Frontal cortex (tissue), 3 donors: ENCODE measurements at regions not wholly inside any gene's neighbourhood (a gene's known extent, or its start where the extent isn't known, plus 50 kb on each side); places are given as distances from the start of the nearest gene placed in this dataset.

ENCODE experiments used
- DNase-seq, 2 donors: peaks; one replicate each; pipeline ENCODE4 v3.0.0; 2012; ENCODE audit warnings: low spot score in 2 of 2
- FAIRE-seq: peaks from 2 replicates; lab custom pipeline; 2012; peaks lifted over from hg19 to GRCh38; lab: Jason Lieb, UNC
- donor health status: control.
- donor health status: control.
- donor health status: control.

GRCh38 chr16:54405478-54405877 lies 118.9 kb upstream of the IRX3 start:
- FAIRE-seq = no peak

GRCh38 chr16:54403580-54403979 lies 117.0 kb upstream of the IRX3 start:
- no peak for FAIRE-seq
- DNase-seq = no peak

More at GRCh38 chr16:54405478-54405877, 118.9 kb upstream of the IRX3 start:
- no peak for DNase-seq

DNA sequence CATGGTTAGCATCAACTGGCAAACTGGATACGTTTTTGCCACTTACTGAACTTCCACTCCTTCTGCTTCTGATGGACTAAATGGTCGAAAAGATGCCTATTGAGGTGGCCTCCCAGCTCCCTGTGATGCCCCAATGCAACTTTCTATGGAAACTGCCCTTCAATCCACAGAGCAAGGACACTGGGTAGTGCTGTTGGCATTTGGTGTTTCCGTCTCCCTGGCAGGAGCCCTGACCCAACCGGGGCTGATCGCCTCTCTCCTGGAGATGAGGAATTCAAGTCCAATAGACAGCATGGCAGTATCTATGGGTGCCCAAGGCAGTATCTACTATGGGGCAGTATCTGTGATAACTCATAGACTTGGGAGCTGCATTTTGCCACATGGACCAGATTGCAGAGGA lies 116.3 kb upstream of the IRX3 start:
- no peak for FAIRE-seq
- no peak for DNase-seq

DNA sequence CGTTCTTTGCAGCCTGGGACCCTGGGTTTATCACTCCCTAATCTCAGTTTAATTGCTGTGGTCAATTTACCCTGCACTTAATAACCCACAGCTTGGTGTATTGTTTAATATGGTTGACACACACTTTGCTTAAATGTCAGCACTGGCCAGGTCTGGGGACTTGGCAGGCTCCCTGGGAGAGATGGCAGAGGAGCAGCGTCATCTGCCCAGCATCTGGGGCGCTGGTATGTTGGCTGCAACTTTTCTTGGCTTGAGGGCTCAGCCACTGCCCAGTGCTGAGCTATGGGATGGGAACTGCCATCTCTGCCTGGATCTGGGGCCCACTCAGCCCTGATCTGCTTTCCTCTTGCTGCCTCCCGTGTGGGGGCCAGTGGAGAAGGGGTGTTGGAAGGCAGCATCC lies 115.7 kb upstream of the IRX3 start:
- DNase-seq (no peak), FAIRE-seq (no peak)

DNA sequence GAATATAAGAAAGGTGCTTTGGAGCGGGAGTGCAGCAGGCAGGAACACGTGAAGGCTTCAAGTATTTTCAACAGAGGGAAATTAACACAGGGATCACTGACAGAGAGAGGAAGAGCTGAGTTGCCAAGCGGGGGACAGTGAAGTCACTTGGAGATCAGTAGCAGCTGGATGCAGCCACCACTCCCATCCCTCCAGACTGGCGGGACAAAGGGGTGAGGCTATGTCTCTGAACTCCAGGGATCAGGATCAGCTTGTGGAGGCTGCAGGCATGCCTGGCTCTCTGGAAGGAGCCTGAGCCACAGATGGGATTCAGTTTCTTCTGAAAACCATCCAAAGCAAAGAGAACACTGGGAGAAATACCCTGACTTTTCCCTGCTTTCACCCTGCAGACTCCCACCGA lies 113.7 kb upstream of the IRX3 start:
- DNase-seq = no peak
- no peak for FAIRE-seq

DNA sequence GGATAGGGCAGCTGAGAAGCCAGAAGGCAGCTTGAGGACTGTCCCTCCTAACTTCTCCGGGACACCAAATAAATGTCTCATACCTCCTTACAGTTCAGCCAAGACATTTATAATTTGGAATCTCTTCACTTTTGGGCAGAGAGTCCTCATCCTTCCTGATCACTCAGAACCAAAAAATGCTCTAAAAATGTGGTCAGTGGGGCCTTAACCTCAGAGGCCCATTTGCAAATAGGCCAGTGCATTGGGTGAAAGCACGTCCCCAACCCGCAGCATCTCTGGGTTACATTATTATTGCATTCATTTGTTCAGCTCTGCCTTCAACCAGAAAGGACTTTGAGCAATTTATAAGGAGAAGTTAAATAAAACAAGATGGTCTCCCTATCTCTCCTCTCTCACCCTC lies 112.4 kb upstream of the IRX3 start:
- no peak for FAIRE-seq

DNA sequence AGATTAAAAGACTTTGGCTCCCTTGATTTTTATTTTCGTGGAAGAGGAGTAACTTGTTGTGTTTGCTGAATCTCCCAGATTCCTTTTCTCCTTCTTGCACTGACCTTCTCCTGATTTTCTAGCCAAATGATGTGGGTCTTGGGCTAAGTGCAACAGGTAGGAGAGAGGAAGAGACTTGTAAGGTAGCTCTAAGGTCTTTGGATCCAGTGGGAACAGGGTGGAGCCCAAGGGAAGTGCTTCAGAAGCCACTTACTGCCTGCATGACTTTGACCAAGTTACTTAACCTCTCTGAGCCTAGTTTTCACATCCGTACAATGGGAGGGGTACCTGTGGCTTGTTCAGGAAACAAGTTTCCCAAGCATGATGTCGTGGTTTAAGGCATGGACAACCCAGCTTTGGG lies 111.3 kb upstream of the IRX3 start:
- no peak for DNase-seq
- FAIRE-seq = no peak

More for the DNA sequence above, 112.4 kb upstream of the IRX3 start:
- no peak for DNase-seq

DNA sequence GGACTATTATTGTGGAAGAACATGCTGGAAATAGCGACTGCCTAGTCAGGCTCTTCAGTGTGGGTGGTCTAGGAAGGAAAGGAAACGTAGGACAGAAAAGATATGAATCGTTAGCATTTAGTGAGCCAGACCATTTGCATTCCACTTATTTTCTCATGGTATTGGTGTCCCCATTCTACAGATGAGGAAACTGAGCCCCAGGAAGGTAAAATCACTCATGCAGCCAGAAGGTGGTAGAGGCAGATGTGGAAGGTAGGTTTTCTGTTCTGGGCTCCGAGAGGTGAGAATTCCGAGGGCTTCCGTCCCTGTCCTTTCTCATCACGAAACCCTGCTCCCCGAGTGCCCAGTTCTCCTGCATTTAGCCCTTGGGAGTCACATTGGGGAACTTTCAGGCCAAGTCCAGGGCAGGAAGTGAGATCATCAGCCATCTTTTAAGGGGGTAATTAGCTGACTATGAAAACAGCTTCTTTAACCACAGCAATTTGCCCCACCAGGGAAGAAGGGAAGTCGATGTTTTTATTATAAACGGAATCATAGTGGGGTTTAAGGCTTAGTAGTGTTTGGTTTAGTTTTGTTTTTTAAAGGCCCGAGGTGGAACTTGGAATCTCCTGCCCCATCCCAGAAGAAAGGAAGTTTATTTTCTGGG lies 110.7 kb upstream of the IRX3 start:
- DNase-seq = no peak
- FAIRE-seq = no peak

- DNase-seq (no peak), FAIRE-seq (no peak)
Observed at GRCh38 chr16:54389836-54390494, 103.4 kb upstream of the IRX3 start.

- DNase-seq (no peak), FAIRE-seq (no peak)
Observed at GRCh38 chr16:54385141-54385540, 98.6 kb upstream of the IRX3 start.

DNA sequence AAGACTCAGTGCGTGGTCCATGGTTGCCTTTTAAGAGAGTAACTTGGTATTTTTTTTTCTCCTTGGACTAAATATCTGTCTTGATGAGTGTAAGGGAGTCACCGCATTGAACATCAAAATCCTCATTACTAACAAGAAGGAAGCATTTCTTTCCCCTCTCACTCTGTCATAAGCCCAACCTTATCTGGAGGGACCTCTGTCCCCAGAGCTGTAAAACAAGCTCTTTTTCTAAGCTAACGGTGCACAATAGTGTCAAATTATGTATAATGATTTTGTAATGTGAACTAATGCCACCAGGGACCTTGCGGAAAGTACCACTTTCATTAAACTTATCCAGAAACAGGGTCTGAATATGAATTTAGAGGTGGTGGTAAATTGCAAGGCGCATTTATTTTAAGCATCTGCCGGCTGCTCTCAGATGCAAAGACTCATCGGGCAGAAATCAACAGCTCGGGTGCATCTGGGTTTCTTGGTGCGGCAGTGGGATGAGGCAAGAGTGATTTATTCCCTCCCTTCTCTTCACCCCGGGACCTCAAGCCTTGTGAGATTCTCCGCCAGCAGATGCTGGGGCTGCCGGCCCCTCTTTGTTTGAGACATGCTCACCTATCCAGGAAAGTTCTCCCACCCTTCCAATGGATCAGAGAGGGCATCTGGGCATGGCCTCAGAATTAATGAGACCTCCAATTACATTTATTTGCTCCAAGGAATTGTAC lies 95.2 kb upstream of the IRX3 start:
- FAIRE-seq = no peak
- no peak for DNase-seq

- FAIRE-seq (no peak), DNase-seq (no peak)
Observed at GRCh38 chr16:54375071-54375470, 88.5 kb upstream of the IRX3 start.

DNA sequence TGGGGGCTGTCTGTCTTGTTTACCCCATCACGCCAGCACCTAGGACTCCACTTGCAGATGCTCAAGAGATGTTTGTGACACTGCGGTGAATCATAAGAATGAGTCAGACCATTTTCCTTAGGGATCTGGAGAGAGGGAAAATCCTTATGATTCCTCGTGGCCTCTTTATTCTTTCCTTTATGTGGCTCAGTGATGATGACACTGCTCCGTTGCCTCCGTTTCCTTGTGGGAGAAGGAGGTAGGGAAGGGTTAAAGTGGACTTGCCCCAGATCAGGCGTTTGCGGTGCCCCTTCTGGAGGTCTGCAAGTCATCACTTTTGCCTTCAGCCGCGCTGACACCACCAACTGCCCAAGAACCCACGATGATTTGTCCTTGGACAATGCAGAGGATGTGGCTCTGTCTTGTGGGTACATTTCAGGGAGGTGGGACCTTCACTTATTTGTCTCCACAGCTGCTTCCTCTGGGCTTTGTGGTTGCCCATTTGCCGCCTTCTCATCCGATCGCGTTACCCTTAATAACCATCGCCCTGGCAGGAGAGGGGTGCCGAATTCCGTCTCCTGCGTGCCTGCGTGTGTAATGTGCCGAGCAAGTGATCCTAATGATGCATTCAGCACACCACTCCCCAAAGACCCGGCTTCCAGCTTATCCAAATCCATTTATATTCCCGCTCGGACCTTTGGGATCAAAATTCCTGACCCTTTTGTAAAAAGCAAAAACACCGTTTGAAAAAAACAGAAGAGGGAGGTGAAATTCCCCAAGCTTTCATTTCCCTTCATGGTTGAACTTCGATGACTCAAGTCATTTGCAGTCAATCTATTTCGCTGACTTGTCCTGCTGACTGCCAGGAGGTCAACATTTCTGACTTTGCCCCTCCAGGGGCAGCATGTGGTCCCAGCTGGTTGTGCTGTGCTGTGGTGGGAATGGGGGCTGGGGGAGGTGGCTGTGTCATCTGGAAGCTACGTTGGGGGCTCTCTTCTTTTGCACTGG lies 87.2 kb upstream of the IRX3 start:
- FAIRE-seq (no peak), DNase-seq (no peak)

DNA sequence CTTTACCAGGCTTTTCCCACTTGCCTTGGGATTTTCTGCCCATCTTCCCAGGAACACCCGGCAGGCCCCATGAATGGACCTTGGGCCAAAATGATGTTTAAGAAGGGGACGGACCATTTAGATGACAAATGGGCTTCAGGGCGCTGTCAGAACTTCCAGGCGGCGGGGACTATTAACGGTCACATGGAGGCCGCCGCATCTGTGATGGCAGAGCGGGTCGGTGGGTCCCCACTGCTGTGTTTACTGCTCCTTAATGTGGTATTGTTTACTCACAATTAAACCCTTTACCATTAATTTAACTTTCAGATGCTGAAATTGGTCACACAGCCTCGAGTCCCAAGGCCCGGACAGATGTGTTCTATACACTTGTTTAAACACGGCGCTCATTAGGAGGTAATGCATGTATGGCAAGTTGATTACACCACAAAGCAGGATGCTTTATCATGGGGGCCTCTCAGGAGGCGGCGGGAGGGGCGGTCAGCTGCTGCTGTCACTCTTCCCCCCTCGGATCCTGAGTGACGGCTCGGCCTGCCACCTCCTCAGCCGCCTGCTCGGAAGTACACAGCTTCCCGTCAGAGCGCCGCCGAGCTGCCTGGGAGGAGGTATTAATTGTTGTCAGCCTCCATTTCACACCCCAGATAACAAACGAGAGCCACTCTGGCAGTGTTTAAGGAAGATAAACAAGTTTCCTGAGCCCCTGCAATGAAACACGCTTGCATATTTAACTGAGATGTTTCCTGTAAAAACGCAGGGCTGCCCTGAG lies 83.9 kb upstream of the IRX3 start:
- FAIRE-seq (no peak), DNase-seq (no peak)

- DNase-seq = no peak
- no peak for FAIRE-seq
Observed at GRCh38 chr16:54369861-54370260, 83.3 kb upstream of the IRX3 start.

GRCh38 chr16:54366943-54367342 lies 80.4 kb upstream of the IRX3 start:
- no peak for FAIRE-seq
- DNase-seq = no peak

- FAIRE-seq (no peak), DNase-seq (no peak)
Observed at GRCh38 chr16:54365990-54366634, 79.5 kb upstream of the IRX3 start.

GRCh38 chr16:54363766-54364165 lies 77.2 kb upstream of the IRX3 start:
- DNase-seq = no peak
- no peak for FAIRE-seq
